ENCODE measurements at regions not wholly inside any gene's neighbourhood (a gene's known extent, or its start where the extent isn't known, plus 50 kb on each side); places are given as distances from the start of the nearest gene placed in this dataset.

- no peak for DNase-seq (ENCODE audit: low spot score)
These were observed 51.3 kb upstream of the CNKSR3 start for GRCh38 chr6:154561750-154562149.

GRCh38 chr6:154565331-154565730 is 54.8 kb upstream of the CNKSR3 start:
- no peak for DNase-seq (ENCODE audit: low spot score)

DNA sequence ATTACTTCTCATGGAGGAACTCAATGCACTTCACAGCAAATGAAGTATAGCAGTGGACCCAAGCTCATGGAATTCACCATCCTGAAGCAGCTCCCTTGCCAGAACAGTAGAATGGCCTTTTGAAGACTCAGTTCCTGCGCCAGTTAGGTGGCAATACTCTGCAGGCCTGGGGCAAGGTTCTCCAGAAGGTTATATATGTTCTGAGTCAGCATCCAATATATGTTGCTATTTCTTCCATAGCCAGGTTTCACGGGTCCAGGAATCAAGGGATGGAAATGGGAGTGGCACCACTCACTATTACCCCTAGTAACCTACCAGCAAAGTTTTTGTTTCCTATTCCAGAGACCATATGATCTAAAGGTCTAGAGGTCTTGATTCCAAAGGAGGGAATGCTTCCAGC is 56.4 kb upstream of the CNKSR3 start:
- DNase-seq (ENCODE audit: low spot score), result no peak

GRCh38 chr6:154567695-154568220 is 57.3 kb upstream of the CNKSR3 start:
- no peak for DNase-seq (ENCODE audit: low spot score)

- no peak for DNase-seq (ENCODE audit: low spot score)
These were observed 58.8 kb upstream of the CNKSR3 start for GRCh38 chr6:154569156-154569862.

DNA sequence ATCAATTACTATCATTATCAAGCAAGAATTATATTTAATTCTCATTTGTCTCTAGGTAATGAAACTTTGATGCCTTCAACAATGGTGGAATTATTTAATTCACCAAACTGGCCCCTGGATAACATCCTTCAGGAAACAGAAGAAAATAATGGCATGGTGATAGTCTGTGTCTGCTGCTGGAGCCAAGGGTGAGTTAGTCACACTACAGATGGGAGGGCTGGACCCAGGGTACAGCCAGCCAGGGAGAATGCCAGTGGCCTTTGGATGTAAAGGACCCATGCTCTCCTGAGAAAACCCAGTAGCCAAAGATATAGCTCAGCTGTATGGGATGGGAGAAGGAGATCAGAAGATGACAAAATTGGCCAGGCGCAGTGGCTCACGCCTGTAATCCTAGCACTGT is 60.0 kb upstream of the CNKSR3 start:
- no peak for DNase-seq (ENCODE audit: low spot score)

GRCh38 chr6:154572556-154572955 is 62.1 kb upstream of the CNKSR3 start:
- no peak for DNase-seq (ENCODE audit: low spot score)

GRCh38 chr6:154578004-154578559 is 67.6 kb upstream of the CNKSR3 start:
- DNase-seq (ENCODE audit: low spot score), result no peak

- DNase-seq (ENCODE audit: low spot score), result no peak
These were observed 68.6 kb upstream of the CNKSR3 start for GRCh38 chr6:154579046-154579445.

DNA sequence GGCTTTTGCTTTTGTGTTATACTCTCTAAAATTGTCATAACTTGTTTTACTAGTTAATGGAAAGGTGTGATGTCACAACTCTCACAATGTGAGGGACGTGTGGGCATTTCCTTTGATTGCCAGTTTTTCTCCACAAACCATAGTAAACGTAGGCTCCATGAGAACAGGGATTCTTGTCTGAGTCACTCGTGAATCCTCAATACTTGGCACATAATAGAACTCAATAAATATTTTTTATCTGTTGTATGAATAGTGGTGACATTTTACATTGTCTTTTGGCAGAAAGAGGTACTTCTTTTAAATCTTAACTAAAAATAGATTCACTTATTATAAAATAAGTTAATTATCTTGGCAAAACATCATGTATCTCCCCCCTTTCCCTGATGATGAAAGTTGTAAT is 69.0 kb upstream of the CNKSR3 start:
- no peak for DNase-seq (ENCODE audit: low spot score)

- DNase-seq (ENCODE audit: low spot score), result no peak
These were observed 70.1 kb upstream of the CNKSR3 start for GRCh38 chr6:154580397-154581135.

GRCh38 chr6:154582696-154583095 is 72.2 kb upstream of the CNKSR3 start:
- no peak for DNase-seq (ENCODE audit: low spot score)

- no peak for DNase-seq (ENCODE audit: low spot score)
These were observed 73.2 kb upstream of the CNKSR3 start for GRCh38 chr6:154583546-154584188.

GRCh38 chr6:154590756-154591155 is 80.3 kb upstream of the CNKSR3 start:
- DNase-seq (ENCODE audit: low spot score), result no peak

DNA sequence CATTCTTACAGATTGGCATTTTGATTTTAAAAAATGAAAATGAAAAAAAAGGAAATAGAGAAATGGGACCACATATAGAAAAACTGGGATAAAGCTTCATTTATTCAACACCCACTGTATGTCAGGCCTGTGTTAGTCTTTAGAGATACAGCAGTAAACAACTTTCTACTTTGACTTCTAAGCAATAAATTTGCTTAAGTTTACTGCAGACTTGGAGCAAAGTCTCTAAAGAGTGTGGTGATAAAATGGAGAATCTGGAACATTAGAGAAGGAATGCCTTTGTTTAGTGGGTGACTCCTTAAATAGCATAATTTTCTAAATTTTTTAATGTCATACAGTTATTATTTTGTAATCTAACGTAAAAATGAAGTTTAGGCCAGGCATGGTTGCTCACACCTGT is 80.7 kb upstream of the CNKSR3 start:
- DNase-seq (ENCODE audit: low spot score), result no peak

- no peak for DNase-seq (ENCODE audit: low spot score)
These were observed 81.8 kb upstream of the CNKSR3 start for GRCh38 chr6:154592199-154592860.

DNA sequence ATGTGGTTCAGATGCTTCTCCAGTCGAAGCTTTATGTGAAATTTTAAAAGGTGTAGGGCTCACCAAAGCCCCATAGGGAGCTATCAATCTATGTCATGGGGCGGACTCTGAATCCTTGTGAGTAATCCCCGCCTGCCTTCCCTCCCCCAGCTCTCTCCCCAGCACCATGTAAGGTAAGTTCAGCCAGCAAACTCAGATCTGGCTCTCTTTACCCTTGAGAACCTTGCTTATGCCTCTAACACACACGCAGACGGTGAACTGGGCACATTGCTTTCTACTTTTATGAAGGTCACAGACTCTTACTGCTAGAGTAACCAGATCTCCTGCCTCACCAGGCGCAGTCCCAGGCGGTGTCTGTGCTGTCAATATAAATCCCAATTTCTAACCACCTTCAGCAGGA is 82.6 kb upstream of the CNKSR3 start:
- no peak for DNase-seq (ENCODE audit: low spot score)

- DNase-seq (ENCODE audit: low spot score), result no peak
These were observed 84.2 kb upstream of the CNKSR3 start for GRCh38 chr6:154594496-154595198.

- DNase-seq (ENCODE audit: low spot score), result no peak
These were observed 85.1 kb upstream of the CNKSR3 start for GRCh38 chr6:154595538-154595937.

GRCh38 chr6:154596009-154596408 is 85.5 kb upstream of the CNKSR3 start:
- no peak for DNase-seq (ENCODE audit: low spot score)

DNA sequence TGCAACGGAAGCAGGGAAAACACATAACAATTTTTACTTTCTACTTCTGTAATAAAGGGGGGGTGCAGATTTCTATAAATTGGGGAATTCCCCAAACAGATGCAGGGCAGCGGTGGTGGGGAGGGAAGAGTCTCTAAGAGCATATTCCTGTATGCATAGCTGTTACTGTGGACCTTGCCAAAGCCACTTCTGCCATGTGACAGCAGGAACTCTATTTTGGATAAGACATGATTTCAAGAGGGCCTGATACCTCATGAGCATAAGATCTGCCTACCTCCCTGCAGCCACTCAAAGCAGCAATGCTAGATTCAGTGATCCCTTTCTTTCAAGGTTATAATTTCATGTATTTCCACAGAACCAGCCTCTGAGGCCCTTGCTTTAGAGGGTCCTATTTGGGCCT is 86.2 kb upstream of the CNKSR3 start:
- DNase-seq (ENCODE audit: low spot score), result no peak

DNA sequence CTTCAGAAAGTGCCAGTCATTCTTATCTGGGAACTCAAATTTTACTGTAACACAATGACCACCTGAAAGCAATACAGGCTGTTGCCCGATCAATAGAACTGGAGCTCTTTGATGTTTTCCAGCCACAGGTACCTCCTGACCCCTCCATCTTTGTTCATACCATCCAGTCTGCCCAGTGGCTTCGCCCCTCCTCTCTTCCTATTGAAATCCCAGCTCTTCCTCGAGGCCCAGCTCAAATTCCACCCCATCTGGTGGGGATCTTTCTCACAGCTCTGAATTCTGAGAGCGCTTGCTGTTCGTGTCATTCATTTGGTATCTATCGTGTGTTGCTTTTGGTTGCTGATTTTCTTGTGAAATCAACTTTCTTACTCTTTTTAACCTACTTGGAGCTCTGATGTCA is 87.9 kb upstream of the CNKSR3 start:
- no peak for DNase-seq (ENCODE audit: low spot score)
